Gastrocnemius medialis (tissue), 4 donors: ENCODE measurements at regions not wholly inside any gene's neighbourhood (a gene's known extent, or its start where the extent isn't known, plus 50 kb on each side); places are given as distances from the start of the nearest gene placed in this dataset.

Source experiments
- CTCF ChIP-seq, 5 experiments: fragments of 450-650 bp in 3 of 5; fragments of 200-600 bp in 2 of 5; sonication (generic) in 2 of 5; IDR thresholded peaks in 4 of 5; conservative IDR thresholded peaks in 1 of 5; 1 replicate in 4 of 5; 2 replicates in 1 of 5; pipeline ENCODE4 v1.5.1; 2016 to 2019; ENCODE audit warnings: antibody characterized with exemption in 5 of 5, mild to moderate bottlenecking in 3 of 5, moderate library complexity in 3 of 5
- POLR2A ChIP-seq, 2 donors: fragments of 450-650 bp; IDR thresholded peaks; one replicate each; pipeline ENCODE4 v1.6.1; 2017; ENCODE audit warnings: antibody characterized with exemption in 2 of 2, mild to moderate bottlenecking in 2 of 2, moderate library complexity in 2 of 2

GRCh38 chr7:113013761-113014449, 72.7 kb downstream of the GPR85 start:
- no peak for TF ChIP-seq CTCF (IDR thresholded peaks at IDR 0.05 in 4 of 5, conservative IDR thresholded peaks at IDR 0.05 in 1 of 5)
- no peak for TF ChIP-seq POLR2A (IDR thresholded peaks at IDR 0.05)
